Left ventricle myocardium superior (tissue), 1 donor: ENCODE measurements at regions not wholly inside any gene's neighbourhood (a gene's known extent, or its start where the extent isn't known, plus 50 kb on each side); places are given as distances from the start of the nearest gene placed in this dataset.

ENCODE experiments used
- ATAC-seq: fragments of 200-7000 bp; cut with Tn5 transposase; one replicate; pipeline ENCODE4 v1.9.1; 2020; ENCODE audit warnings: mild to moderate bottlenecking, moderate library complexity
- DNase-seq: peaks from one replicate; pipeline ENCODE4 v3.0.0-alpha.2; 2020
- intact Hi-C: fragments of 100-400 bp; cut with micrococcal nuclease; formaldehyde crosslinking; loops from one replicate; pipeline ENCODE4 v1.11.0; 2022
- donor health status: DM: no; HTN: yes; CAD: no; lungs with severe emphysema.

GRCh38 chr2:30860003-30860725 is 52.9 kb upstream of the CAPN13 start:
- DNase-seq (no peak), ATAC-seq (peak; percentile 68)
- intact Hi-C loops: no loop called here
